HepG2 (cell line): ENCODE measurements at regions not wholly inside any gene's neighbourhood (a gene's known extent, or its start where the extent isn't known, plus 50 kb on each side); places are given as distances from the start of the nearest gene placed in this dataset.

Experiments used
- ASH2L ChIP-seq: fragments of 300-600, 200-600 bp; sonication (generic); IDR thresholded peaks from 2 replicates; pipeline ENCODE4 v1.7.0; 2017; ENCODE audit warnings: low read depth, mild to moderate bottlenecking, moderate library complexity, mixed read lengths, low read length; ENCODE audit not compliant: insufficient read length
- KLF15 ChIP-seq: sonication (generic); formaldehyde crosslinking; IDR thresholded peaks from 2 replicates; pipeline ENCODE4 v1.8.1; 2023; ENCODE audit warnings: borderline replicate concordance, mild to moderate bottlenecking, inconsistent platforms, missing genetic modification reagents, mixed read lengths
- ZNF556 ChIP-seq: sonication (generic); formaldehyde crosslinking; IDR thresholded peaks from 2 replicates; pipeline ENCODE4 v1.4.0; 2020; ENCODE audit warnings: mild to moderate bottlenecking, missing genetic modification reagents, borderline replicate concordance
- ZNF564 ChIP-seq: sonication (generic); formaldehyde crosslinking; IDR thresholded peaks from 2 replicates; pipeline ENCODE4 v1.8.1; 2023; ENCODE audit warnings: mild to moderate bottlenecking, missing genetic modification reagents
- ZSCAN25 ChIP-seq: sonication (generic); formaldehyde crosslinking; IDR thresholded peaks from 2 replicates; pipeline ENCODE4 v1.8.0; 2022; ENCODE audit warnings: mild to moderate bottlenecking, missing genetic modification reagents
- TF ChIP-seq, protein P1 (sequence below), 2 experiments: sonication (generic) in 1 of 2; formaldehyde crosslinking in 1 of 2; IDR thresholded peaks; 2 replicates each; pipeline versions ENCODE4 v1.6.1 to v1.9.0; 2014 to 2022; ENCODE audit warnings: antibody characterized with exemption in 1 of 2, borderline replicate concordance in 1 of 2, inconsistent platforms in 1 of 2, low read depth in 1 of 2, missing genetic modification reagents in 1 of 2
- TF ChIP-seq, protein P2 (sequence below): sonication (generic); formaldehyde crosslinking; IDR thresholded peaks from 2 replicates; pipeline ENCODE4 v1.5.0; 2020; ENCODE audit warnings: missing genetic modification reagents
- TF ChIP-seq, protein P3 (sequence below): fragments of 450-650 bp; IDR thresholded peaks from 2 replicates; pipeline ENCODE4 v1.6.1; 2017; ENCODE audit warnings: mild to moderate bottlenecking

DNA sequence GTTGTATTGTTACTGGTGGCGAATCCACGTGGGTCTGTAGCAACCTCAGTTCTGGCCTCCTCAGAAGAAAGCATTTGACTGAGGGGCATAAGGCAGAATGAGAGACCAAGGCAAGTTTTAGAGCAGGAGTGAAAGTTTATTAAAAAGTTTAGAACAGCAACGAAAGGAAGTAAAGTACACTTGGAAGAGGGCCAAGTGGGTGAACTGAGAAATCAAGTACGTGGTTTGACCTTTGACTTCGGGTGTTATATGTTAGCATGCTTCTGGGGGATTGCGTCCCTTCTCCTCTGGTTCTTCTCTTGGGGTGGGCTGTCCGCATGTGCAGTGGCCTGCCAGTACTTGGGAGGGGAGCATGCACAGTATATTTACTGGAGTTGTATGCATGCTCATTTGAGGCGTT is 232.7 kb upstream of the GATB start (continued):
- no peak for TF ChIP-seq ZNF556 (CRISPR knock-in tag)
- no peak for TF ChIP-seq ASH2L
- no peak for TF ChIP-seq ZNF564 (CRISPR knock-in tag)
- TF ChIP-seq, protein P1, sequence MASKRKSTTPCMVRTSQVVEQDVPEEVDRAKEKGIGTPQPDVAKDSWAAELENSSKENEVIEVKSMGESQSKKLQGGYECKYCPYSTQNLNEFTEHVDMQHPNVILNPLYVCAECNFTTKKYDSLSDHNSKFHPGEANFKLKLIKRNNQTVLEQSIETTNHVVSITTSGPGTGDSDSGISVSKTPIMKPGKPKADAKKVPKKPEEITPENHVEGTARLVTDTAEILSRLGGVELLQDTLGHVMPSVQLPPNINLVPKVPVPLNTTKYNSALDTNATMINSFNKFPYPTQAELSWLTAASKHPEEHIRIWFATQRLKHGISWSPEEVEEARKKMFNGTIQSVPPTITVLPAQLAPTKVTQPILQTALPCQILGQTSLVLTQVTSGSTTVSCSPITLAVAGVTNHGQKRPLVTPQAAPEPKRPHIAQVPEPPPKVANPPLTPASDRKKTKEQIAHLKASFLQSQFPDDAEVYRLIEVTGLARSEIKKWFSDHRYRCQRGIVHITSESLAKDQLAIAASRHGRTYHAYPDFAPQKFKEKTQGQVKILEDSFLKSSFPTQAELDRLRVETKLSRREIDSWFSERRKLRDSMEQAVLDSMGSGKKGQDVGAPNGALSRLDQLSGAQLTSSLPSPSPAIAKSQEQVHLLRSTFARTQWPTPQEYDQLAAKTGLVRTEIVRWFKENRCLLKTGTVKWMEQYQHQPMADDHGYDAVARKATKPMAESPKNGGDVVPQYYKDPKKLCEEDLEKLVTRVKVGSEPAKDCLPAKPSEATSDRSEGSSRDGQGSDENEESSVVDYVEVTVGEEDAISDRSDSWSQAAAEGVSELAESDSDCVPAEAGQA (IDR thresholded peaks at IDR 0.05; ENCODE audit: low read depth) = no peak
- TF ChIP-seq, protein P1 (CRISPR knock-in tag; IDR thresholded peaks at IDR 0.05; ENCODE audit: borderline replicate concordance) = no peak
- TF ChIP-seq, protein P2, sequence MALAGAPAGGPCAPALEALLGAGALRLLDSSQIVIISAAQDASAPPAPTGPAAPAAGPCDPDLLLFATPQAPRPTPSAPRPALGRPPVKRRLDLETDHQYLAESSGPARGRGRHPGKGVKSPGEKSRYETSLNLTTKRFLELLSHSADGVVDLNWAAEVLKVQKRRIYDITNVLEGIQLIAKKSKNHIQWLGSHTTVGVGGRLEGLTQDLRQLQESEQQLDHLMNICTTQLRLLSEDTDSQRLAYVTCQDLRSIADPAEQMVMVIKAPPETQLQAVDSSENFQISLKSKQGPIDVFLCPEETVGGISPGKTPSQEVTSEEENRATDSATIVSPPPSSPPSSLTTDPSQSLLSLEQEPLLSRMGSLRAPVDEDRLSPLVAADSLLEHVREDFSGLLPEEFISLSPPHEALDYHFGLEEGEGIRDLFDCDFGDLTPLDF (CRISPR knock-in tag) = no peak
- TF ChIP-seq KLF15 = no peak
- no peak for TF ChIP-seq ZSCAN25 (CRISPR knock-in tag)
- TF ChIP-seq, protein P3, sequence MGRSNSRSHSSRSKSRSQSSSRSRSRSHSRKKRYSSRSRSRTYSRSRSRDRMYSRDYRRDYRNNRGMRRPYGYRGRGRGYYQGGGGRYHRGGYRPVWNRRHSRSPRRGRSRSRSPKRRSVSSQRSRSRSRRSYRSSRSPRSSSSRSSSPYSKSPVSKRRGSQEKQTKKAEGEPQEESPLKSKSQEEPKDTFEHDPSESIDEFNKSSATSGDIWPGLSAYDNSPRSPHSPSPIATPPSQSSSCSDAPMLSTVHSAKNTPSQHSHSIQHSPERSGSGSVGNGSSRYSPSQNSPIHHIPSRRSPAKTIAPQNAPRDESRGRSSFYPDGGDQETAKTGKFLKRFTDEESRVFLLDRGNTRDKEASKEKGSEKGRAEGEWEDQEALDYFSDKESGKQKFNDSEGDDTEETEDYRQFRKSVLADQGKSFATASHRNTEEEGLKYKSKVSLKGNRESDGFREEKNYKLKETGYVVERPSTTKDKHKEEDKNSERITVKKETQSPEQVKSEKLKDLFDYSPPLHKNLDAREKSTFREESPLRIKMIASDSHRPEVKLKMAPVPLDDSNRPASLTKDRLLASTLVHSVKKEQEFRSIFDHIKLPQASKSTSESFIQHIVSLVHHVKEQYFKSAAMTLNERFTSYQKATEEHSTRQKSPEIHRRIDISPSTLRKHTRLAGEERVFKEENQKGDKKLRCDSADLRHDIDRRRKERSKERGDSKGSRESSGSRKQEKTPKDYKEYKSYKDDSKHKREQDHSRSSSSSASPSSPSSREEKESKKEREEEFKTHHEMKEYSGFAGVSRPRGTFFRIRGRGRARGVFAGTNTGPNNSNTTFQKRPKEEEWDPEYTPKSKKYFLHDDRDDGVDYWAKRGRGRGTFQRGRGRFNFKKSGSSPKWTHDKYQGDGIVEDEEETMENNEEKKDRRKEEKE = no peak
- TF ChIP-seq, all 625 proteins: peak for 0
